ENCODE measurements at regions not wholly inside any gene's neighbourhood (a gene's known extent, or its start where the extent isn't known, plus 50 kb on each side); places are given as distances from the start of the nearest gene placed in this dataset.
A peak's percentile ranks its signal among the peaks of the same experiment; 100 is the strongest.

DNA sequence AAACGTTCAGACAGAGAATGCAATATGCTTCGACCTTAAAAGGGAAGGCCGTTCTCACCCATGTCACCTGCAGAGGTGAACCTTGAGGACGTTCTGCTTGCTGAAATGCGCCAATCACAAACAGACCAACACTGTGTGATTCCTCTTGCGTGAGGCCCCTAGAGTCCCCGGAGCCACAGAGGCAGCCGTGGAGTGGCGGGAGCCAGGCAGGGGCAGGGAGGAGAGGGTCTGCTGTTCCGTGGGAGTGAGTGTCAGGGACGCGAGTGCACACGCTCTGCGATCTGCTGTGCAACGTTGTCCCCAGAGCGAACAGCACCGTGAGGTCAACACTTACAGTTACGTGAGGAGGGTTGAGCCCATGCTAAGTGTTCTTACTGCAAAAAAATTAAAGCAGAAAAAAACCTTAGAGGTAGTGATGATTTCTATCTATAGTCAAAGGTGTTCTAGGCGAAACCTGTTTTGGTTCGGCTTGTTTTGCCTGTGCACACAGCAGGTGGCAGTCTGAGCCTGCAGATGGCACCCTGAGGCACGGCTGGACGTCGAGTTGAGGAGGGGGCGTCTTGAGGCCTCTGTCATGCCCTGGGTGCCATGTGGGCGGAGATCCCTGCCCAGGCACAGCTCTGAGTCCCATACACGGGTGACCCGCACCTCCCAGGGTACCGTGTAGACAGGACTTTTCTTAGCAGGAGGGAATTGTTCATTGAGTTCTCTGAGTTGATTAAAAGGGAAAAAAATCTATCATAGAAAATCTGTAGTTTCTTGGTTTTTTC lies 71.7 kb upstream of the FRMD1 start:
- H3K27me3 ChIP-seq (replicated peaks; ENCODE audit: insufficient read depth) = no peaks in the 10 kb centered on the region
- no peaks in the 10 kb centered on the region for H3K36me3 ChIP-seq
- H3K4me3 ChIP-seq = no peak overlapping the region
- no peaks in the 10 kb centered on the region for H3K4me1 ChIP-seq (ENCODE audit: control insufficient read depth in 1 of 2, low read depth in 2 of 2)
- DNase-seq (ENCODE audit: low spot score) = no peak
- H3K27ac ChIP-seq = no peak overlapping the region
- TF ChIP-seq, protein P1, sequence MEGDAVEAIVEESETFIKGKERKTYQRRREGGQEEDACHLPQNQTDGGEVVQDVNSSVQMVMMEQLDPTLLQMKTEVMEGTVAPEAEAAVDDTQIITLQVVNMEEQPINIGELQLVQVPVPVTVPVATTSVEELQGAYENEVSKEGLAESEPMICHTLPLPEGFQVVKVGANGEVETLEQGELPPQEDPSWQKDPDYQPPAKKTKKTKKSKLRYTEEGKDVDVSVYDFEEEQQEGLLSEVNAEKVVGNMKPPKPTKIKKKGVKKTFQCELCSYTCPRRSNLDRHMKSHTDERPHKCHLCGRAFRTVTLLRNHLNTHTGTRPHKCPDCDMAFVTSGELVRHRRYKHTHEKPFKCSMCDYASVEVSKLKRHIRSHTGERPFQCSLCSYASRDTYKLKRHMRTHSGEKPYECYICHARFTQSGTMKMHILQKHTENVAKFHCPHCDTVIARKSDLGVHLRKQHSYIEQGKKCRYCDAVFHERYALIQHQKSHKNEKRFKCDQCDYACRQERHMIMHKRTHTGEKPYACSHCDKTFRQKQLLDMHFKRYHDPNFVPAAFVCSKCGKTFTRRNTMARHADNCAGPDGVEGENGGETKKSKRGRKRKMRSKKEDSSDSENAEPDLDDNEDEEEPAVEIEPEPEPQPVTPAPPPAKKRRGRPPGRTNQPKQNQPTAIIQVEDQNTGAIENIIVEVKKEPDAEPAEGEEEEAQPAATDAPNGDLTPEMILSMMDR (IDR thresholded peaks at IDR 0.05) = peak; percentile 16
- H3K9me3 ChIP-seq = no peaks in the 10 kb centered on the region
- ATAC-seq (ENCODE audit: insufficient number of reproducible peaks, low FRiP score, low read depth) = no peak

DNA sequence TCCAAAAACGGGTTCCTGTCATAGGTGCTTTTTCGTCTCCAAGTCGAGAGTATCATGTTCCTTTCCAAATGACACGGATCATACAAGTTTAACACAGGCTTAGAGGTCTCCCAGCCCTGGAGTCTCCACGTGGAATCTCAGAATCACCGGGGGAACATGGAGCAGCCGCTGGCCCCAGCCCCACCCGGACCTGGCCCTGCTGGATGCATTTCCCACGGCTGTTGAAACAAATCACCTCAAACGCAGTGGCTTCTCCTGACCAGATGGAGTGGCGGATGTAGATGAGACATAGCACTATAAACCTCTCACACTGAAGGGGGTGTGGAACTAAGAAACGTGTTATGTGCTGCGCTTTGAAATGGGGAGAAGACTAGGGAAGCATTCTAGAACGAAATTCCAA lies 70.0 kb upstream of the FRMD1 start:
- TF ChIP-seq, protein P1 (IDR thresholded peaks at IDR 0.05) = no peak
- H3K9me3 ChIP-seq = no peaks in the 10 kb centered on the region
- H3K27me3 ChIP-seq (replicated peaks; ENCODE audit: insufficient read depth) = no peaks in the 10 kb centered on the region
- no peak for ATAC-seq (ENCODE audit: insufficient number of reproducible peaks, low FRiP score, low read depth)
- H3K4me3 ChIP-seq = no peak overlapping the region
- H3K4me1 ChIP-seq (ENCODE audit: control insufficient read depth in 1 of 2, low read depth in 2 of 2) = no peaks in the 10 kb centered on the region
- no peaks in the 10 kb centered on the region for H3K36me3 ChIP-seq
- no peak overlapping the region for H3K27ac ChIP-seq
- no peak for DNase-seq (ENCODE audit: low spot score)

DNA sequence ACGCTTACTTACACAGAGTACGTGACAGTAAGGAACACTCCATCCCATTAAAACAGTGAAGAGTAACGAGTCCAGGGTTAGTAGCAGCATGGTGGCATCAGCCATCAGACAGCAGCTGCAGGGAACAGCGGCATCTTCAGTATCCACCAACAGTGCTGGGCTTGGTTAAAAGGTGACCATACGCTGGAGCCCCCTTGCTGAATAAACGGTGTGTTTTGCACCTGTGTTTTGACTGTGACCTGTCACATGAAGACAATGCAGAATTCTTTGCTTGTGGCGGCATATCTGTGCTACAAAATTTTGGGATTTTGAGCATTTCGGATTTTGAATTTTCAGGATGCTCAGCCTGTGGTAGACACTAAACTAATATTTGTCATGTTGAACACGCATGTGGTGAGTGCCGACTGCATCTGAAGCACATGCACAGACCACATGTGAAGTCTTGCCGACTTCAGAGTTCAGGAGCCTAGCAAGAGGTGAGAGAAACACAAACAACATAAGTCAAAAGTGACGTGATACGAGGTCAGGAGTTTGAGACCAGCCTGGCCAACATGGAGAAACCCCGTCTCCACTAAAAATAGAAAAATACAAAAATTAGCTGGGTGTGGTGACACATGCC lies 69.3 kb upstream of the FRMD1 start:
- ATAC-seq (ENCODE audit: insufficient number of reproducible peaks, low FRiP score, low read depth) (no peak), DNase-seq (ENCODE audit: low spot score) (no peak)
- Histone ChIP-seq H3K9me3 (no peaks in the 10 kb centered on the region), H3K27ac (no peak overlapping the region), H3K27me3 (replicated peaks; ENCODE audit: insufficient read depth) (no peaks in the 10 kb centered on the region), H3K36me3 (no peaks in the 10 kb centered on the region), H3K4me3 (no peak overlapping the region), H3K4me1 (ENCODE audit: control insufficient read depth in 1 of 2, low read depth in 2 of 2) (no peaks in the 10 kb centered on the region)
- TF ChIP-seq, protein P1 (IDR thresholded peaks at IDR 0.05) = no peak

DNA sequence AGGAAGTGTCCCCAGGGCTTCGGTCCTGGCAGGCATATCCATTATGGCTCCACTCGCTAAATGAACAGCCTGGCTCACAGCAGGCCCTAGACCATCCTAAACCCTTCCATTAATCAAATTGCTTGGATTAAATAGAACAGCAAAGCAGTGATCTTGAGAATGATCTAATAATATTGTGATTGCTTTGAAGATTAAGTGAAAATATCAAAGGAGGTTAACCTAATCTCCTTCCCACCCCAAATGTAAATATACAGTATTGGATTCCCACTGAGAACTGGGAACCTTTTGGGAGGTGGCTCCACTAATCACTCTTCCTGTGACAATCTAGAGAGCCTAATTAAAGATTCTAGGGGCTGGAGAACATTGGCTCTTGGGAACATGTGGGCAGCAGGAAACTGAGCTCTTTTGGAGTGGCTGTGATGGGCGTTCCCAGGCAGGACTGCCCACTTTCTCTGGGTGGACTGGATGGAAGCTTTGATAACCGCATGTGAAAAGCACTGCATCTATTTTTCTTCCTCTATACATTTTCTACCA lies 68.3 kb upstream of the FRMD1 start:
- Histone ChIP-seq H3K27me3 (replicated peaks; ENCODE audit: insufficient read depth) (no peaks in the 10 kb centered on the region), H3K27ac (no peak overlapping the region), H3K4me3 (no peak overlapping the region), H3K4me1 (ENCODE audit: control insufficient read depth in 1 of 2, low read depth in 2 of 2) (no peaks in the 10 kb centered on the region), H3K9me3 (no peaks in the 10 kb centered on the region), H3K36me3 (no peaks in the 10 kb centered on the region)
- ATAC-seq (ENCODE audit: insufficient number of reproducible peaks, low FRiP score, low read depth) (no peak), DNase-seq (ENCODE audit: low spot score) (no peak)
- TF ChIP-seq, protein P1 (IDR thresholded peaks at IDR 0.05) = no peak

DNA sequence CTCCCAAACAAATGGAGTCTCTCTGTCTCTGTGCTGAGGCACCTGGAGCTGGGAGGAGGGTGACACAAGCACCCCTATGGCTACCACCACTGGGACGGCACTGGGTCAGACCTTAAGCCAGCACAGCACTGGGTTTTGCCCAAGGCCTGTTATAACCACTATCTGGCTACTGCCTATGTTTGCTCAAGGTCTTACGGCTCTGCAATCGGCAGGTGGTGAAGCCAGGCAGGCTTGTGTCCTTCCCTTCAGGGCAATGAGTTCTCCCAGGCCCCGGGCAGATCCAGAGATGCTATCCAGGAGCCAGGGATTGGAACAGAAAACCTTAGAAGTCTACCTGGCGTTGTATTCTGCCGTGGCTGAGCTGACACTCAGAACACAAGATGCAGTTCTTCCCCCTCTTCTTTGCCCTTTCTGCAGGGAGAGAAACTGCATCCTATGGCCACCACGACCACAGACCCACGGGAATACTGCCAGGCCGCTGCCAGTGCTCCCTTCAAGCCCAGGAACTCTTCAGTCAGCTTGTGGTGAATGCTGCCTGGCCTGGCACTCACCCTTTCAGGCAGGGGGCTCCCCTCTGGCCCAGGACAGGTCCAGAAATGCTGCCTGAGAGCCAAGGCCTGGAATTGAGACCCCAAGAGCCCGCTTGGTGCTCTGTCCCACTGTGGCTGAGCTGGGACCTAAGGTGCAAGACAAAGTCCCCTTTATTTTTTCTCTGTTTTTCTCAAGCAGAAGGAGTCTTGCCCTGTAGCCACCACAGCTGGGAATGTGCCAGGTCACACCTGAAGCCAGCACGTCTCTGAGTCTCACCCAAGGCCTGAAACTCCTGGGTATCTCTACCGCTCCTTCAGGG lies 67.0 kb upstream of the FRMD1 start:
- Histone ChIP-seq H3K4me1 (ENCODE audit: control insufficient read depth in 1 of 2, low read depth in 2 of 2) (no peaks in the 10 kb centered on the region), H3K36me3 (no peaks in the 10 kb centered on the region), H3K27ac (no peak overlapping the region), H3K4me3 (no peak overlapping the region), H3K27me3 (replicated peaks; ENCODE audit: insufficient read depth) (no peaks in the 10 kb centered on the region), H3K9me3 (no peaks in the 10 kb centered on the region)
- TF ChIP-seq, protein P1 (IDR thresholded peaks at IDR 0.05) = no peak
- DNase-seq (ENCODE audit: low spot score) = no peak
- no peak for ATAC-seq (ENCODE audit: insufficient number of reproducible peaks, low FRiP score, low read depth)
